Fibroblast of lung (primary cell): ENCODE measurements at regions not wholly inside any gene's neighbourhood (a gene's known extent, or its start where the extent isn't known, plus 50 kb on each side); places are given as distances from the start of the nearest gene placed in this dataset.

Experiments
- DNase-seq, 2 donors: peaks; one replicate each; pipeline versions ENCODE4 v3.0.0 to v3.0.0-alpha.2; 2010; ENCODE audit warnings: low read depth in 2 of 2
- H2AFZ ChIP-seq: 2 replicates; pipeline ENCODE4 v1.5.1; 2012; ENCODE audit warnings: low read length, control low read depth, inconsistent platforms
- H3K27ac ChIP-seq: 2 replicates; pipeline ENCODE4 v1.5.1; 2011; ENCODE audit warnings: low read length, control low read depth; ENCODE audit not compliant: insufficient read depth
- H3K27me3 ChIP-seq: 2 replicates; pipeline ENCODE4 v1.5.1; 2011; ENCODE audit warnings: mild to moderate bottlenecking, low read length; ENCODE audit not compliant: control insufficient read depth, insufficient read depth
- H3K36me3 ChIP-seq: 2 replicates; pipeline ENCODE4 v1.5.1; 2011; ENCODE audit warnings: low read length; ENCODE audit not compliant: control insufficient read depth, insufficient read depth
- H3K4me1 ChIP-seq: 2 replicates; pipeline ENCODE4 v1.5.1; 2011; ENCODE audit warnings: low read length; ENCODE audit not compliant: control insufficient read depth, insufficient read depth; ENCODE audit errors: extremely low read depth
- H3K4me2 ChIP-seq: 2 replicates; pipeline ENCODE4 v1.5.1; 2011; ENCODE audit warnings: low read length, control low read depth; ENCODE audit not compliant: insufficient read depth; ENCODE audit errors: extremely low read depth
- H3K4me3 ChIP-seq, 4 experiments: fragments of 200-600 bp in 1 of 4; sonication (generic) in 1 of 4; replicated peaks in 1 of 4; 2 replicates each; pipeline ENCODE4 v1.5.1; 2011 to 2016; ENCODE audit warnings: low read length in 4 of 4, low read depth in 3 of 4, mild to moderate bottlenecking in 3 of 4, control low read depth in 2 of 4, inconsistent platforms in 1 of 4, mixed read lengths in 1 of 4; ENCODE audit not compliant: insufficient read depth in 1 of 4; ENCODE audit errors: control extremely low read depth in 1 of 4
- H3K79me2 ChIP-seq: 2 replicates; pipeline ENCODE4 v1.5.1; 2012; ENCODE audit warnings: mild to moderate bottlenecking, low read length, inconsistent platforms; ENCODE audit not compliant: control insufficient read depth, insufficient read depth
- H3K9ac ChIP-seq: 2 replicates; pipeline ENCODE4 v1.5.1; 2011; ENCODE audit warnings: mild to moderate bottlenecking, low read length, control low read depth; ENCODE audit not compliant: insufficient read depth
- H3K9me3 ChIP-seq: 2 replicates; pipeline ENCODE4 v1.5.1; 2012; ENCODE audit warnings: low read depth, low read length; ENCODE audit not compliant: control insufficient read depth, insufficient read depth
- H4K20me1 ChIP-seq: 2 replicates; pipeline ENCODE4 v1.5.1; 2011; ENCODE audit warnings: low read length; ENCODE audit not compliant: control insufficient read depth, insufficient read depth; ENCODE audit errors: extremely low read depth
- CTCF ChIP-seq, 2 donors: IDR thresholded peaks in 1 of 2; conservative IDR thresholded peaks in 1 of 2; 1 replicate in 1 of 2; 2 replicates in 1 of 2; pipeline ENCODE4 v1.5.1; 2011 to 2012; ENCODE audit warnings: low read length in 2 of 2, control low read depth in 1 of 2, inconsistent platforms in 1 of 2, low read depth in 1 of 2, mild to moderate bottlenecking in 1 of 2
- EZH2 ChIP-seq: IDR thresholded peaks from 2 replicates; pipeline ENCODE4 v1.5.1; 2012; ENCODE audit warnings: low read length, control low read depth, mild to moderate bottlenecking; ENCODE audit errors: missing control alignments

- DNase-seq: no peak
- H4K20me1 ChIP-seq: no peaks in the 10 kb centered on the region
- no peaks in the 10 kb centered on the region for H3K79me2 ChIP-seq
- H3K27ac ChIP-seq: no peak overlapping the region
- no peak overlapping the region for H2AFZ ChIP-seq
- H3K4me3 ChIP-seq: no peak overlapping the region
- no peaks in the 10 kb centered on the region for H3K27me3 ChIP-seq
- no peak overlapping the region for H3K4me2 ChIP-seq
- TF ChIP-seq CTCF (conservative IDR thresholded peaks at IDR 0.05 in 1 of 2, IDR thresholded peaks at IDR 0.05 in 1 of 2; ENCODE audit: low read depth in 1 of 2, low read length in 2 of 2) (no peak), EZH2 (no peak)
- no peak overlapping the region for H3K9ac ChIP-seq
- no peaks in the 10 kb centered on the region for H3K9me3 ChIP-seq
- H3K4me1 ChIP-seq: no peaks in the 10 kb centered on the region
- H3K36me3 ChIP-seq: no peaks in the 10 kb centered on the region
These were observed 706.8 kb upstream of the PCDH20 start for GRCh38 chr13:62122434-62122833.

GRCh38 chr13:62119739-62120700 lies 704.4 kb upstream of the PCDH20 start:
- Histone ChIP-seq H2AFZ (no peak overlapping the region), H3K79me2 (no peaks in the 10 kb centered on the region), H3K9me3 (no peaks in the 10 kb centered on the region), H4K20me1 (no peaks in the 10 kb centered on the region), H3K9ac (no peak overlapping the region), H3K4me3 (no peak overlapping the region), H3K4me2 (no peak overlapping the region), H3K27me3 (no peaks in the 10 kb centered on the region), H3K36me3 (no peaks in the 10 kb centered on the region), H3K4me1 (no peaks in the 10 kb centered on the region), H3K27ac (no peak overlapping the region)
- no peak for TF ChIP-seq EZH2
- peak in 1 of 2 donors; percentile 22 for TF ChIP-seq CTCF (conservative IDR thresholded peaks at IDR 0.05 in 1 of 2, IDR thresholded peaks at IDR 0.05 in 1 of 2; ENCODE audit: low read depth in 1 of 2, low read length in 2 of 2)
- DNase-seq: peak; percentile 2 to 47

- H3K9ac ChIP-seq: no peak overlapping the region
- no peak for TF ChIP-seq EZH2
- TF ChIP-seq CTCF (conservative IDR thresholded peaks at IDR 0.05 in 1 of 2, IDR thresholded peaks at IDR 0.05 in 1 of 2; ENCODE audit: low read depth in 1 of 2, low read length in 2 of 2): no peak
- H3K79me2 ChIP-seq: no peaks in the 10 kb centered on the region
- H3K9me3 ChIP-seq: no peaks in the 10 kb centered on the region
- no peaks in the 10 kb centered on the region for H3K36me3 ChIP-seq
- no peak overlapping the region for H3K4me2 ChIP-seq
- H3K27me3 ChIP-seq: no peaks in the 10 kb centered on the region
- H2AFZ ChIP-seq: no peak overlapping the region
- H3K4me1 ChIP-seq: no peaks in the 10 kb centered on the region
- no peak overlapping the region for H3K27ac ChIP-seq
- no peak for DNase-seq
- H4K20me1 ChIP-seq: no peaks in the 10 kb centered on the region
- H3K4me3 ChIP-seq: no peak overlapping the region
These were observed 700.2 kb upstream of the PCDH20 start for GRCh38 chr13:62115831-62116230.
